ENCODE measurements at regions not wholly inside any gene's neighbourhood (a gene's known extent, or its start where the extent isn't known, plus 50 kb on each side); places are given as distances from the start of the nearest gene placed in this dataset.

- no peak for DNase-seq (ENCODE audit: low read depth)
Observed at GRCh38 chr13:73803997-73804396, 330.2 kb downstream of the KLF12 start.

GRCh38 chr13:73800011-73800410 is 334.2 kb downstream of the KLF12 start:
- DNase-seq (ENCODE audit: low read depth) = no peak

- no peak for DNase-seq (ENCODE audit: low read depth)
Observed at GRCh38 chr13:73794755-73795154, 339.4 kb downstream of the KLF12 start.

GRCh38 chr13:73793361-73793760 is 340.8 kb downstream of the KLF12 start:
- DNase-seq (ENCODE audit: low read depth) = no peak

- DNase-seq (ENCODE audit: low read depth) = no peak
Observed at GRCh38 chr13:73792796-73793195, 341.4 kb downstream of the KLF12 start.

GRCh38 chr13:73782450-73783449 is 351.5 kb downstream of the KLF12 start:
- DNase-seq (ENCODE audit: low read depth) = no peak

- no peak for DNase-seq (ENCODE audit: low read depth)
Observed at GRCh38 chr13:73781384-73781783, 352.8 kb downstream of the KLF12 start.

GRCh38 chr13:73779881-73780280 is 354.3 kb downstream of the KLF12 start:
- no peak for DNase-seq (ENCODE audit: low read depth)

- DNase-seq (ENCODE audit: low read depth) = no peak
Observed at GRCh38 chr13:73778242-73778864, 355.9 kb downstream of the KLF12 start.

- DNase-seq (ENCODE audit: low read depth) = no peak
Observed at GRCh38 chr13:73777134-73777533, 357.1 kb downstream of the KLF12 start.

GRCh38 chr13:73776151-73776785 is 357.9 kb downstream of the KLF12 start:
- DNase-seq (ENCODE audit: low read depth) = no peak

- no peak for DNase-seq (ENCODE audit: low read depth)
Observed at GRCh38 chr13:73773168-73773549, 361.0 kb downstream of the KLF12 start.

GRCh38 chr13:73772449-73773167 is 361.6 kb downstream of the KLF12 start:
- no peak for DNase-seq (ENCODE audit: low read depth)

- peak; percentile 16 for DNase-seq (ENCODE audit: low read depth)
Observed at GRCh38 chr13:73767747-73768315, 366.4 kb downstream of the KLF12 start.

- DNase-seq (ENCODE audit: low read depth) = no peak
Observed at GRCh38 chr13:73767191-73767741, 366.9 kb downstream of the KLF12 start.

- peak; percentile 77 for DNase-seq (ENCODE audit: low read depth)
Observed at GRCh38 chr13:73765651-73766384, 368.4 kb downstream of the KLF12 start.

- DNase-seq (ENCODE audit: low read depth) = no peak
Observed at GRCh38 chr13:73759434-73759833, 374.8 kb downstream of the KLF12 start.

GRCh38 chr13:73757481-73758233 is 376.5 kb downstream of the KLF12 start:
- DNase-seq (ENCODE audit: low read depth) = no peak

- no peak for DNase-seq (ENCODE audit: low read depth)
Observed at GRCh38 chr13:73754727-73755292, 379.4 kb downstream of the KLF12 start.

GRCh38 chr13:73754241-73754640 is 380.0 kb downstream of the KLF12 start:
- DNase-seq (ENCODE audit: low read depth) = no peak
